ENCODE measurements at regions not wholly inside any gene's neighbourhood (a gene's known extent, or its start where the extent isn't known, plus 50 kb on each side); places are given as distances from the start of the nearest gene placed in this dataset.
"Not testable (repeated sequence)": the region's sequence is repeated elsewhere in the genome, so short reads cannot be mapped to it uniquely, and the experiment has no call there.

DNA sequence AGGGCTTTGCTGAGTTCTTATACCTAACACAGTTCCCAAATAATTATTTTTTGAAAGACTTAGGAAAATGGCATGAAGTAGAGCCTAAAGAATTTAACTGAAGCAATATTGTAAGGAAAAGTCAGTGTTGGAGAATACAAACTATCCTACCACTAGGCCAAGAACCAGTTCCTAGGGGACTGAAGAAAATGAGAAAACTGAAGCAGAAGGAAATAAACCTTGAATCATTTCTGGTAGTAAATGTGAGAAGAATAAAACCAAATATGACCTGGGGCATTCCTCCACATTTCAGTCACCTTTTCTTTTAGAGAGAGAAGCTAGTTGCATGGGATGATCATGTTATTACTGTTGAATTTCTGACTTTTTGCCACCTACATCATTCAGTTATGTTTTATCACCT, 1393.9 kb upstream of the C9orf72 start:
- Histone ChIP-seq H3K9me3 (ENCODE audit: control insufficient read depth, low read length) (no peaks in the 10 kb centered on the region), H3K36me3 (ENCODE audit: control insufficient read depth, insufficient read depth, low read length, severe bottlenecking) (no peaks in the 10 kb centered on the region), H3K27me3 (replicated peaks; ENCODE audit: control insufficient read depth, insufficient read depth, low read length) (no peaks in the 10 kb centered on the region), H3K4me1 (ENCODE audit: control insufficient read depth, insufficient read depth, low read length) (peaks cover 9% of the 10 kb centered on the region), H3K4me3 (ENCODE audit: low read length) (no peak overlapping the region), H3K9ac (ENCODE audit: low read length) (no peak overlapping the region)
- DNase-seq (ENCODE audit: low read depth): no peak

DNA sequence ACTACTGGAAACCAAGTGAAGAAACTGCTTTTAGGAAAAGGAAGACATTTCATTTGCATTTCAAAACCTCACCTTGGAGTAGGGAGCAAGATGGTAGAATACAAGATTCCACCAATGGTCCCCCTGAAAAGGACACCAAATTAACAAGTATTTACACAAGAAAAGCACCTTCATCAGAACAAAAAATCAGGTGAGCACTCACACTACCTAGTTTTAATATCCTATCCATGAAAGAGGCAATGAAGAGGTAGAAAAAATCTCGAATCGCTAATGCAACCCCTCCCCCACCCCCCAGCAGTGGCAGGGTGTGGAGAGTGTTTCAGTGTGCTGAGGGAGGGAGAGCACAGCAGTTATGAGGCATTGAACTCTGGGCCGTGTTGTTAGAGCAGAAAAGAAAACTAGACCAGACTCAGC, 1397.0 kb upstream of the C9orf72 start:
- no peak for DNase-seq (ENCODE audit: low read depth)
- H3K4me3 ChIP-seq (ENCODE audit: low read length): no peak overlapping the region
- peaks cover 9% of the 10 kb centered on the region for H3K4me1 ChIP-seq (ENCODE audit: control insufficient read depth, insufficient read depth, low read length)
- H3K27me3 ChIP-seq (replicated peaks; ENCODE audit: control insufficient read depth, insufficient read depth, low read length): no peaks in the 10 kb centered on the region
- no peaks in the 10 kb centered on the region for H3K36me3 ChIP-seq (ENCODE audit: control insufficient read depth, insufficient read depth, low read length, severe bottlenecking)
- no peaks in the 10 kb centered on the region for H3K9me3 ChIP-seq (ENCODE audit: control insufficient read depth, low read length)
- H3K9ac ChIP-seq (ENCODE audit: low read length): no peak overlapping the region

DNA sequence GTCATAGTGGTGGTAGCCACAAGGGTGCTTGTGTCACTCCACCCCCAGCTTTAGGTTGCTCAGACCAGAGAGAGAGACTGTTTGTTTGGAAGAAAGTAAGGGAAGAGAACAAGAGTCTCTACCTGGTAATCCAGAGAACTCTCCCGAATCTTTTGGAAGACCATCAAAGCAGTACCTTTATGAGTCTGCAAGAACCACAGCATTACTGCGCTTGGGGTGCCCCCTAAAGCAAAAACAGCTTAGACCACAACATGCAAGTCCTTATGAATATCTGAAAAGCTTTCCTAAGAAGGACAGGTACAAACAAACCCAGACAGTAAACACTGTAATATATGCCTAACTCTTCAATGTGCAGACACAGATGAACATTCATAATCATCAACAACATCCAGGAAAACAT, 1398.6 kb upstream of the C9orf72 start:
- DNase-seq (ENCODE audit: low read depth): no peak
- Histone ChIP-seq H3K9ac (ENCODE audit: low read length) (no peak overlapping the region), H3K4me1 (ENCODE audit: control insufficient read depth, insufficient read depth, low read length) (peaks cover 5% of the 10 kb centered on the region), H3K4me3 (ENCODE audit: low read length) (no peak overlapping the region), H3K36me3 (ENCODE audit: control insufficient read depth, insufficient read depth, low read length, severe bottlenecking) (no peaks in the 10 kb centered on the region), H3K9me3 (ENCODE audit: control insufficient read depth, low read length) (no peaks in the 10 kb centered on the region), H3K27me3 (replicated peaks; ENCODE audit: control insufficient read depth, insufficient read depth, low read length) (no peaks in the 10 kb centered on the region)

DNA sequence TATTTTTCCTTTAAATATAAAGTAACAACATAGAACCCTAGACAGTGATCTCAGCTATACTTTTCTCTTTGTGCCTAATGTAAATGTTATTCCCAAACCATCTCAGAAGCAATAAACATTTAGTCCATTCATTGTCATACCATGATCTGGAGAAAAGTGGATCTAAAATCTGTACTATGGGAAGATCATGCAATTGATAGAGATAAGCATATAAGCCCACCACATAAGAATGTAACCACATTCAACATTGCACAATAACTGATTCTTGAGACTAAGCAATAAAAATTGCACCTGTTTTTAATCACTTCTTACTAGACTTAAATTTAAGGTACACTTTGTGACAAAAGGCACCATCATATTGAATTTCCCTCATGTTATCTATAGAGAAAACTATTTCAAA, 1403.0 kb upstream of the C9orf72 start:
- DNase-seq (ENCODE audit: low read depth): no peak
- Histone ChIP-seq H3K9me3 (ENCODE audit: control insufficient read depth, low read length) (no peaks in the 10 kb centered on the region), H3K4me1 (ENCODE audit: control insufficient read depth, insufficient read depth, low read length) (no peaks in the 10 kb centered on the region), H3K4me3 (ENCODE audit: low read length) (no peak overlapping the region), H3K9ac (ENCODE audit: low read length) (no peak overlapping the region), H3K36me3 (ENCODE audit: control insufficient read depth, insufficient read depth, low read length, severe bottlenecking) (no peaks in the 10 kb centered on the region), H3K27me3 (replicated peaks; ENCODE audit: control insufficient read depth, insufficient read depth, low read length) (no peaks in the 10 kb centered on the region)

DNA sequence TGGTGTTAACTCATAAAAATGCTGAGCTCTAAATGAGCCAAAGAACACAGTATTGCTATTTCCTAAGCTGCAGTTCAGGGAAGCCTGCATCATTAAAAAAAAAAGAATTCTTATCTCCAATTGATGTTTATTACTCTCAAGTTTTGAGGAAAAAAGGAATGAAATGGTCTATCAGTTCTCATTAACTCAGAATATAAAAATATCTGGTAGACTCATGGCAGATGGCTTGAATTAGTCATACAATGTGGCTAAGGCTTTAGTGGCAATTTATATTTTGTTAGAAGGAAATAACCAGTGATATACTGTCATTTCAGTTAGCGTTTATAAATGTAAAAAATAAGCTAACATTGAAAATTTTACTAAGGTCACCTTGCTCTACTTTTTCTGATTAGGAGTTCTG, 1403.4 kb upstream of the C9orf72 start:
- Histone ChIP-seq H3K36me3 (ENCODE audit: control insufficient read depth, insufficient read depth, low read length, severe bottlenecking) (no peaks in the 10 kb centered on the region), H3K9me3 (ENCODE audit: control insufficient read depth, low read length) (no peaks in the 10 kb centered on the region), H3K27me3 (replicated peaks; ENCODE audit: control insufficient read depth, insufficient read depth, low read length) (no peaks in the 10 kb centered on the region), H3K4me3 (ENCODE audit: low read length) (no peak overlapping the region), H3K9ac (ENCODE audit: low read length) (no peak overlapping the region), H3K4me1 (ENCODE audit: control insufficient read depth, insufficient read depth, low read length) (no peaks in the 10 kb centered on the region)
- no peak for DNase-seq (ENCODE audit: low read depth)

DNA sequence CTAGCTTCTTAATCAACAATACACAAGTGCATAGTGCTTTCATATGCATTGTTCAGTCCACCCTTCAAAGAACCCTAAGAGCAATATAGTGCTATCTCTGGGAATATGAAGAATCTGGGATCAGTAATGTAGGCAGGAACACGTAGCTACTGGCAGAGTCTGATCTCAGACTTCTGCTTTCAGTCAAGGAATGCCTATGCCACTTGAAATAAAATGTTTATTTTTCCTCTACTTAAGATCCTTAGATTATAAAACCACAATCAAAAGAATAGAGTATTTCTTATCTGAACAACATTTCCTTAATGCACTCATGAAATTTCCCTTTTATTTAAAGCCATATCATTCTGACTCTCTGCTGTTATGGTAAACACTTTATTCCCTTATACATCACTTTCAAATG, 1407.8 kb upstream of the C9orf72 start:
- H3K4me1 ChIP-seq (ENCODE audit: control insufficient read depth, insufficient read depth, low read length): no peaks in the 10 kb centered on the region
- H3K9me3 ChIP-seq (ENCODE audit: control insufficient read depth, low read length): no peaks in the 10 kb centered on the region
- H3K27me3 ChIP-seq (replicated peaks; ENCODE audit: control insufficient read depth, insufficient read depth, low read length): no peaks in the 10 kb centered on the region
- no peaks in the 10 kb centered on the region for H3K36me3 ChIP-seq (ENCODE audit: control insufficient read depth, insufficient read depth, low read length, severe bottlenecking)
- no peak overlapping the region for H3K9ac ChIP-seq (ENCODE audit: low read length)
- DNase-seq (ENCODE audit: low read depth): no peak
- no peak overlapping the region for H3K4me3 ChIP-seq (ENCODE audit: low read length)

DNA sequence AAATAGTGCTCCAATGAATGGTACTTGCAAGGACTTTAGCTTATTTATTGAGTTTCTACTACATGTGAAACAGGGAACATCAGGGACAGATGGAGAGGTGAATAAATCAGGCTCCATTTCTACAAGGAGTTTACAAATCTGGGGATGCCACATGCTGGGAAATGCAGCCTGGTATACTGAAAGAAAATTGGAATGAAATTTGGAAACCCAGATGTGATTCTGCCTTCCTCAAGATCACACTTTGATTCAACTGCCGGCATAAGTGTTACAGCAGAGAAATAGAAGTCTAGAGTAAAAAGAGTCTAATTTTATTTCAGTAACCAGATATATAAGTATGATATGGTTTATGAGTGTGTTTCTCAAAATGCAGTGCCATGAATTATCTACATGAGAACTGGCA, 1408.4 kb upstream of the C9orf72 start:
- Histone ChIP-seq H3K27me3 (replicated peaks; ENCODE audit: control insufficient read depth, insufficient read depth, low read length) (no peaks in the 10 kb centered on the region), H3K9me3 (ENCODE audit: control insufficient read depth, low read length) (no peaks in the 10 kb centered on the region), H3K36me3 (ENCODE audit: control insufficient read depth, insufficient read depth, low read length, severe bottlenecking) (no peaks in the 10 kb centered on the region), H3K9ac (ENCODE audit: low read length) (no peak overlapping the region), H3K4me1 (ENCODE audit: control insufficient read depth, insufficient read depth, low read length) (no peaks in the 10 kb centered on the region), H3K4me3 (ENCODE audit: low read length) (no peak overlapping the region)
- no peak for DNase-seq (ENCODE audit: low read depth)

DNA sequence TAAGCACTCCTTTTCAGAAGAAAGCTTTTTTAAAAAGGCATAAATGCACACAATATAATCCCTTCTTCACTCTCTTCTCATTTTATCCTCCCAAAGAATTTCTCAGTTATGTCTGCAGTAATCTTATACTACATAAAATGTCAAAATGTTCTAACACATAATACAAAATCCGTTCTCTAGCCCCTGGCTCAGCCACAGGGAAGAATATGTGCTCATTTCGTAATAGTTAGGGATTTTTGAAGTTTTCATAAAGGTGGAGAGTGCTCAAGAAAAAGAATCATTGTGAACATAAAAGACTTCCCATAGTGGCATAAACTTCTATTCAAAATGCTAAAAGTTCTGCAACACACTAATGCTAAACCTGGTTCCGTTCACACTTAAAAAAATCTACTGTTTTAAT, 1410.7 kb upstream of the C9orf72 start:
- H3K4me1 ChIP-seq (ENCODE audit: control insufficient read depth, insufficient read depth, low read length): no peaks in the 10 kb centered on the region
- no peaks in the 10 kb centered on the region for H3K27me3 ChIP-seq (replicated peaks; ENCODE audit: control insufficient read depth, insufficient read depth, low read length)
- no peak for DNase-seq (ENCODE audit: low read depth)
- no peaks in the 10 kb centered on the region for H3K36me3 ChIP-seq (ENCODE audit: control insufficient read depth, insufficient read depth, low read length, severe bottlenecking)
- no peak overlapping the region for H3K4me3 ChIP-seq (ENCODE audit: low read length)
- no peaks in the 10 kb centered on the region for H3K9me3 ChIP-seq (ENCODE audit: control insufficient read depth, low read length)
- H3K9ac ChIP-seq (ENCODE audit: low read length): no peak overlapping the region

DNA sequence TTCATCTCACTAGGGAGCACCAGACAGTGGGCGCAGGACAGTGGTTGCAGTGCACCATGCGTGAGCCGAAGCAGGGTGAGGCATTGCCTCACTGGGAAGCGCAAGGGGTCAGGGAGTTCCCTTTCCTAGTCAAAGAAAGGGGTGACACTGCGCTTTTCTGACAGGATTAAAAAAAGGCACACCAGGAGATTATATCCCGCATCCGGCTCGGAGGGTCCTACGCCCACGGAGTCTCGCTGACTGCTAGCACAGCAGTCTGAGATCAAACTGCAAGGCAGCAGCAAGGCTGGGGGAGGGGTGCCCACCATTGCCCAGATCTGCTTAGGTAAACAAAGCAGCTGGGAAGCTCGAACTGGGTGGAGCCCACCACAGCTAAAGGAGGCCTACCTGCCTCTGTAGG, 1416.7 kb upstream of the C9orf72 start:
- H3K4me3 ChIP-seq (ENCODE audit: low read length); H3K27me3 ChIP-seq (replicated peaks; ENCODE audit: control insufficient read depth, insufficient read depth, low read length); H3K9ac ChIP-seq (ENCODE audit: low read length): not testable (repeated sequence)

DNA sequence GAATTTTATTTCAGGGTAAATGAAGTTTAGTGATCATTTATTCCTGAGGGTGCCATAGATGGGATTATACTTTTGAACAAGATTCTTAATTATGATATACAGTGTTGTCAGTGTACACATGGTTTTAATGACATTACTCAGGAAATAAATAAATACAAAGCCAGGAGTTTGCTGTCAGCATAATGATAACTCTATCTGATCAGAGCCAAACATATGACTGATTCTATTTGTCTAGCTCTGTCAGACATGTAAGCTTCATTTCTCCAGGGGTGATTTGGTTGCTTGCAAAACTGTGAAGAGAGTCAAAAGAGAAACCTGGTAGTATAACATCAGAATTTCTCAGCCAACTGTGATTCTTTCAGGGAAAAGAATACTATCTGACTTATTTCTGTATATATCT, 1425.8 kb upstream of the C9orf72 start:
- Histone ChIP-seq H3K9me3 (ENCODE audit: control insufficient read depth, low read length) (no peaks in the 10 kb centered on the region), H3K4me1 (ENCODE audit: control insufficient read depth, insufficient read depth, low read length) (no peaks in the 10 kb centered on the region), H3K4me3 (ENCODE audit: low read length) (no peak overlapping the region), H3K27me3 (replicated peaks; ENCODE audit: control insufficient read depth, insufficient read depth, low read length) (peaks cover 3% of the 10 kb centered on the region), H3K36me3 (ENCODE audit: control insufficient read depth, insufficient read depth, low read length, severe bottlenecking) (no peaks in the 10 kb centered on the region), H3K9ac (ENCODE audit: low read length) (no peak overlapping the region)
- no peak for DNase-seq (ENCODE audit: low read depth)

More for the DNA sequence above, 1416.7 kb upstream of the C9orf72 start:
- H3K36me3 ChIP-seq (ENCODE audit: control insufficient read depth, insufficient read depth, low read length, severe bottlenecking); DNase-seq (ENCODE audit: low read depth); H3K4me1 ChIP-seq (ENCODE audit: control insufficient read depth, insufficient read depth, low read length); H3K9me3 ChIP-seq (ENCODE audit: control insufficient read depth, low read length): not testable (repeated sequence)

DNA sequence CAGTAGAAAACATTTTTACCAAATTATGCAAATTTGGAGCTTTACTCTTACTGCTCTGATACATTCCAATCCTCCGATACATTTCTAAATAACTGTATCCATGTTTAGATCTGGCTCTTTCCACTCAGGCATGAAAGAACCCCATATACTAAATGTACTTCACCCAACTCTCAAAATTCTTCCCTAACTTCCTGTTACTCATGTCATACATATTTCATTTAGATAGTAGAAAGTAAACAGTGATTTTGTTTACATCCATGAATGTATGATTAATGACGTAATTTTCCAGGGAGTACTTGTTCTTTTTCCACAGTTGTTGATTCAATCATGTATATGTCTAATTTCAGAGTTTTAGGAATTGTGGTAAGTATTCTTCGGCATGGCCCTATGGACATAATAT, 1426.5 kb upstream of the C9orf72 start:
- Histone ChIP-seq H3K27me3 (replicated peaks; ENCODE audit: control insufficient read depth, insufficient read depth, low read length) (peaks cover 3% of the 10 kb centered on the region), H3K9me3 (ENCODE audit: control insufficient read depth, low read length) (no peaks in the 10 kb centered on the region), H3K4me3 (ENCODE audit: low read length) (no peak overlapping the region), H3K4me1 (ENCODE audit: control insufficient read depth, insufficient read depth, low read length) (no peaks in the 10 kb centered on the region), H3K36me3 (ENCODE audit: control insufficient read depth, insufficient read depth, low read length, severe bottlenecking) (no peaks in the 10 kb centered on the region), H3K9ac (ENCODE audit: low read length) (no peak overlapping the region)
- DNase-seq (ENCODE audit: low read depth): no peak

DNA sequence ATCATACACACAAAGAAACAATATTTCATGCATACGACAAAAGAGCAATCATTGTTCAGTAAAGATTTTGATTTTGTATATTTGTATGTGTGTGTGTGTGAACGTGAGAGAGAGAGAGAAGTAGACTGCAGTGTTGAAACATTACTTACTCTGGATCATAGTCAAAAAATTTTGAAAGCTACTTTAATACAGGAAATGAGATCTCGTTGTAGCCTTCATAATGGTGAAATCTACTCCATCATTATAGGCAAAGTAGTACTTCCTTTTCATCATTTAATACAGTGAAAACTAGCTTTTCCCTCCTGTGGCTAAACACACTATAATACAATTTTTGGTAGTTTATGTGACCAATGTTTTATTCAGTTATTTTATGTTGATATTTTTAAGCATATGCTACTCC, 1427.7 kb upstream of the C9orf72 start:
- Histone ChIP-seq H3K9ac (ENCODE audit: low read length) (no peak overlapping the region), H3K4me3 (ENCODE audit: low read length) (no peak overlapping the region), H3K4me1 (ENCODE audit: control insufficient read depth, insufficient read depth, low read length) (no peaks in the 10 kb centered on the region), H3K36me3 (ENCODE audit: control insufficient read depth, insufficient read depth, low read length, severe bottlenecking) (no peaks in the 10 kb centered on the region), H3K27me3 (replicated peaks; ENCODE audit: control insufficient read depth, insufficient read depth, low read length) (peaks cover 3% of the 10 kb centered on the region), H3K9me3 (ENCODE audit: control insufficient read depth, low read length) (no peaks in the 10 kb centered on the region)
- DNase-seq (ENCODE audit: low read depth): no peak

Measured in adipocyte (in vitro differentiated cells).